ENCODE measurements at regions not wholly inside any gene's neighbourhood (a gene's known extent, or its start where the extent isn't known, plus 50 kb on each side); places are given as distances from the start of the nearest gene placed in this dataset.

DNA sequence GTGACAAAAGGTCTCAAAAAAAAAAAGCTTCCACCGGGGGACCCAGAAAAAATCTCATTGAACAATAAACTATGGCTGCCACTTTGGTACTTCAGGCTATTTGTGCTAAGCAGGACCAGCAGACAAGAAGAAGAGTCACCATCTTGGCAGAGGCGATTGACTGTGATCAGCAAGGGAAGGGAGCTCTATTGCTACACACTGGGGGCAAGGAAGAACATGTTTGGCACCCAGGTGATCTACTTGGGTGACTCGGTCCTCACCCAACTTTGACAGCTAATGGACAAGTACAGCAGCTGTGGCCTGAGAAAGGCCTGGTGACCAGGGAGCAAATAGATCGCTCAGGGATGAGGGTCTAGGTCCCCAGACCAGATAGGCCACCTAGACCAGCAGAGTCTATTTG lies 53.4 kb upstream of the SRP9 start (continued):
- TF ChIP-seq, protein P1, sequence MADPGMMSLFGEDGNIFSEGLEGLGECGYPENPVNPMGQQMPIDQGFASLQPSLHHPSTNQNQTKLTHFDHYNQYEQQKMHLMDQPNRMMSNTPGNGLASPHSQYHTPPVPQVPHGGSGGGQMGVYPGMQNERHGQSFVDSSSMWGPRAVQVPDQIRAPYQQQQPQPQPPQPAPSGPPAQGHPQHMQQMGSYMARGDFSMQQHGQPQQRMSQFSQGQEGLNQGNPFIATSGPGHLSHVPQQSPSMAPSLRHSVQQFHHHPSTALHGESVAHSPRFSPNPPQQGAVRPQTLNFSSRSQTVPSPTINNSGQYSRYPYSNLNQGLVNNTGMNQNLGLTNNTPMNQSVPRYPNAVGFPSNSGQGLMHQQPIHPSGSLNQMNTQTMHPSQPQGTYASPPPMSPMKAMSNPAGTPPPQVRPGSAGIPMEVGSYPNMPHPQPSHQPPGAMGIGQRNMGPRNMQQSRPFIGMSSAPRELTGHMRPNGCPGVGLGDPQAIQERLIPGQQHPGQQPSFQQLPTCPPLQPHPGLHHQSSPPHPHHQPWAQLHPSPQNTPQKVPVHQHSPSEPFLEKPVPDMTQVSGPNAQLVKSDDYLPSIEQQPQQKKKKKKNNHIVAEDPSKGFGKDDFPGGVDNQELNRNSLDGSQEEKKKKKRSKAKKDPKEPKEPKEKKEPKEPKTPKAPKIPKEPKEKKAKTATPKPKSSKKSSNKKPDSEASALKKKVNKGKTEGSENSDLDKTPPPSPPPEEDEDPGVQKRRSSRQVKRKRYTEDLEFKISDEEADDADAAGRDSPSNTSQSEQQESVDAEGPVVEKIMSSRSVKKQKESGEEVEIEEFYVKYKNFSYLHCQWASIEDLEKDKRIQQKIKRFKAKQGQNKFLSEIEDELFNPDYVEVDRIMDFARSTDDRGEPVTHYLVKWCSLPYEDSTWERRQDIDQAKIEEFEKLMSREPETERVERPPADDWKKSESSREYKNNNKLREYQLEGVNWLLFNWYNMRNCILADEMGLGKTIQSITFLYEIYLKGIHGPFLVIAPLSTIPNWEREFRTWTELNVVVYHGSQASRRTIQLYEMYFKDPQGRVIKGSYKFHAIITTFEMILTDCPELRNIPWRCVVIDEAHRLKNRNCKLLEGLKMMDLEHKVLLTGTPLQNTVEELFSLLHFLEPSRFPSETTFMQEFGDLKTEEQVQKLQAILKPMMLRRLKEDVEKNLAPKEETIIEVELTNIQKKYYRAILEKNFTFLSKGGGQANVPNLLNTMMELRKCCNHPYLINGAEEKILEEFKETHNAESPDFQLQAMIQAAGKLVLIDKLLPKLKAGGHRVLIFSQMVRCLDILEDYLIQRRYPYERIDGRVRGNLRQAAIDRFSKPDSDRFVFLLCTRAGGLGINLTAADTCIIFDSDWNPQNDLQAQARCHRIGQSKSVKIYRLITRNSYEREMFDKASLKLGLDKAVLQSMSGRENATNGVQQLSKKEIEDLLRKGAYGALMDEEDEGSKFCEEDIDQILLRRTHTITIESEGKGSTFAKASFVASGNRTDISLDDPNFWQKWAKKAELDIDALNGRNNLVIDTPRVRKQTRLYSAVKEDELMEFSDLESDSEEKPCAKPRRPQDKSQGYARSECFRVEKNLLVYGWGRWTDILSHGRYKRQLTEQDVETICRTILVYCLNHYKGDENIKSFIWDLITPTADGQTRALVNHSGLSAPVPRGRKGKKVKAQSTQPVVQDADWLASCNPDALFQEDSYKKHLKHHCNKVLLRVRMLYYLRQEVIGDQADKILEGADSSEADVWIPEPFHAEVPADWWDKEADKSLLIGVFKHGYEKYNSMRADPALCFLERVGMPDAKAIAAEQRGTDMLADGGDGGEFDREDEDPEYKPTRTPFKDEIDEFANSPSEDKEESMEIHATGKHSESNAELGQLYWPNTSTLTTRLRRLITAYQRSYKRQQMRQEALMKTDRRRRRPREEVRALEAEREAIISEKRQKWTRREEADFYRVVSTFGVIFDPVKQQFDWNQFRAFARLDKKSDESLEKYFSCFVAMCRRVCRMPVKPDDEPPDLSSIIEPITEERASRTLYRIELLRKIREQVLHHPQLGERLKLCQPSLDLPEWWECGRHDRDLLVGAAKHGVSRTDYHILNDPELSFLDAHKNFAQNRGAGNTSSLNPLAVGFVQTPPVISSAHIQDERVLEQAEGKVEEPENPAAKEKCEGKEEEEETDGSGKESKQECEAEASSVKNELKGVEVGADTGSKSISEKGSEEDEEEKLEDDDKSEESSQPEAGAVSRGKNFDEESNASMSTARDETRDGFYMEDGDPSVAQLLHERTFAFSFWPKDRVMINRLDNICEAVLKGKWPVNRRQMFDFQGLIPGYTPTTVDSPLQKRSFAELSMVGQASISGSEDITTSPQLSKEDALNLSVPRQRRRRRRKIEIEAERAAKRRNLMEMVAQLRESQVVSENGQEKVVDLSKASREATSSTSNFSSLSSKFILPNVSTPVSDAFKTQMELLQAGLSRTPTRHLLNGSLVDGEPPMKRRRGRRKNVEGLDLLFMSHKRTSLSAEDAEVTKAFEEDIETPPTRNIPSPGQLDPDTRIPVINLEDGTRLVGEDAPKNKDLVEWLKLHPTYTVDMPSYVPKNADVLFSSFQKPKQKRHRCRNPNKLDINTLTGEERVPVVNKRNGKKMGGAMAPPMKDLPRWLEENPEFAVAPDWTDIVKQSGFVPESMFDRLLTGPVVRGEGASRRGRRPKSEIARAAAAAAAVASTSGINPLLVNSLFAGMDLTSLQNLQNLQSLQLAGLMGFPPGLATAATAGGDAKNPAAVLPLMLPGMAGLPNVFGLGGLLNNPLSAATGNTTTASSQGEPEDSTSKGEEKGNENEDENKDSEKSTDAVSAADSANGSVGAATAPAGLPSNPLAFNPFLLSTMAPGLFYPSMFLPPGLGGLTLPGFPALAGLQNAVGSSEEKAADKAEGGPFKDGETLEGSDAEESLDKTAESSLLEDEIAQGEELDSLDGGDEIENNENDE (IDR thresholded peaks at IDR 0.05; ENCODE audit: insufficient replicate concordance, low read length): no peak
- TF ChIP-seq CHD1 (IDR thresholded peaks at IDR 0.05; ENCODE audit: low read depth, low read length) (no peak), HDAC6 (IDR thresholded peaks at IDR 0.05; ENCODE audit: low read depth, low read length) (no peak), SIX5 (IDR thresholded peaks at IDR 0.05; ENCODE audit: low read depth, low read length) (no peak)
